ENCODE measurements at regions not wholly inside any gene's neighbourhood (a gene's known extent, or its start where the extent isn't known, plus 50 kb on each side); places are given as distances from the start of the nearest gene placed in this dataset.
"Not testable (repeated sequence)": the region's sequence is repeated elsewhere in the genome, so short reads cannot be mapped to it uniquely, and the experiment has no call there.

DNA sequence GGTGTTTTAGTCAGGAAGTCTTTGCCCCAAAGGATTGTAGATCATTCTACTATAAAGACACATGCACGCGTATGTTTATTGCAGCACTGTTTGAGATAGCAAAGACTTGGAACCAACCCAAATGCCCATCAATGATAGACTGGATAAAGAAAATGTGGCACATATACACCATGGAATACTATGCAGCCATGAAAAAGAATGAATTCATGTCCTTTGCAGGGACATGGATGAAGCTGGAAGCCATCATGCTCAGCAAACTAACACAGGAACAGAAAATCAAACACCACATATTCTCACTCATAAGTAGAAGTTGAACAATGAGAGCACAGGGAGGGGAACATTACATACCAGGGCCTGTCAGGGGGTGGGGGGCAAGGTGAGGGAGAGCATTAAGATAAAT is 340.8 kb upstream of the TENM3 start:
- not testable (repeated sequence) for DNase-seq (ENCODE audit: low spot score in 2 of 2); H3K4me3 Mint-ChIP-seq; H3K27ac Mint-ChIP-seq (ENCODE audit: low read depth)

DNA sequence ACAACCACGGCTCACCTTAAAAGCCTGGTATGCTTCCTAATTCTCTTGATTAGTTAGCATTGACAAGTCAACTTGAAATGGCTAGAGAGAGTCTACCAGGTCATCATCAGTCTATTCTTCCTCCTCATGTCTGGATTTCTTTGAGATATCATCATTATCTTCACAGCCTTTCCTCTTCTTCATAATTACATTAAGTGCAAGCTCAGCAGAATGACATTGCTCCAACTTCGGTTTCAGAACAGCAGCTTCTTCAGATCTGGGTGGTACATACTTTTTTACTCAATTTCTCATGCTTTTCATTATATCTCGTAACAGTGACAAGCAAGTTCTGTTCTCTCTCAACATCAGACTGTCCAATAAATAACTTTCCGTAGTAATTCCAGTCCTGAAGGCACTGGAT is 337.5 kb upstream of the TENM3 start:
- no peak overlapping the region for H3K27ac Mint-ChIP-seq (ENCODE audit: low read depth)
- no peaks in the 10 kb centered on the region for H3K27me3 Mint-ChIP-seq
- ATAC-seq (replicated peaks; ENCODE audit: extremely low read depth, poor library complexity, severe bottlenecking) (no peak), DNase-seq (ENCODE audit: low spot score in 2 of 2) (no peak)
- no peaks in the 10 kb centered on the region for H3K36me3 Mint-ChIP-seq (ENCODE audit: insufficient read depth)
- no peak overlapping the region for H3K4me3 Mint-ChIP-seq
- no peaks in the 10 kb centered on the region for H3K4me1 Mint-ChIP-seq
- H3K9me3 Mint-ChIP-seq: peaks cover 29% of the 10 kb centered on the region

More for the DNA sequence above, 340.8 kb upstream of the TENM3 start:
- not testable (repeated sequence) for H3K36me3 Mint-ChIP-seq (ENCODE audit: insufficient read depth); H3K27me3 Mint-ChIP-seq; H3K4me1 Mint-ChIP-seq; ATAC-seq (replicated peaks; ENCODE audit: extremely low read depth, poor library complexity, severe bottlenecking)
- peaks cover 35% of the 10 kb centered on the region for H3K9me3 Mint-ChIP-seq

DNA sequence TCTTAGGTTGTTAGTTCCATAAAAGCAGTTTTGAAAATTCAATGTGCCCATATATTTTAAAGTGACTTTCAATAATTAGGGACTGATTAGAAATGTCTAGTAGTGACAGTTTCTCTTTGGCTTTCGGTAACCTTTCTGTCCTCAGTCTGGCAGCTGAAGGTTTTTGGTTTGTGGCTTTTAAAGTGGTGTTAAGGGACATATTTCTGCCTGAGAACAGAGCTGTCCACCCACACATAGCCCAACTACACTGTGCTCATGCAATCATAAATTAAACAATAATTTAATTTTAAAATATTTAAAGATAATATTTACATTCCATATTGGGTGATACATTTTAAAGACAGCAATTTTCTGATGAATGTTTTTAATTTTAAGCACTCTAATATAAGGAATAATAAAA is 335.0 kb upstream of the TENM3 start:
- H3K27me3 Mint-ChIP-seq: no peaks in the 10 kb centered on the region
- peaks cover 36% of the 10 kb centered on the region for H3K9me3 Mint-ChIP-seq
- ATAC-seq (replicated peaks; ENCODE audit: extremely low read depth, poor library complexity, severe bottlenecking) (no peak), DNase-seq (ENCODE audit: low spot score in 2 of 2) (no peak)
- H3K27ac Mint-ChIP-seq (ENCODE audit: low read depth): no peak overlapping the region
- H3K36me3 Mint-ChIP-seq (ENCODE audit: insufficient read depth): no peaks in the 10 kb centered on the region
- H3K4me1 Mint-ChIP-seq: no peaks in the 10 kb centered on the region
- H3K4me3 Mint-ChIP-seq: no peak overlapping the region

DNA sequence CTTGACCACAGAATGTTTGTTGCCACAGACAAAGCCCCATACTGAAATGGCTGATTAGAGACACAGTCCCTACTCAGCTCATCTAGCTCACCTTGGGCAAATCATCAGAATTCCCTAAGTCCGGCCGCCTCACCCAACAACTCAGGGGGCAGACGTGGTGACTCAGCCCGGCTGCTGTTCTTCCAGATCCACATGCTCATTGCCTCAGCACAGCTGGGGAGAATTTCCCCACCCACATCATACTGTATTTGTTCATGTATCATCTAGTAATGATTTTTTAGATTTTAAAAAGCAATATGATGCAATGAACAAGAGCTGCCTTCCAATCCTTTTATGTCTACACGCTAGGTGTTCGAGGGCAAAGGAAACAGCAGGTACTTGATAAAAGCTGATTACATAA is 333.8 kb upstream of the TENM3 start:
- Mint-ChIP-seq H3K36me3 (ENCODE audit: insufficient read depth) (no peaks in the 10 kb centered on the region), H3K9me3 (peaks cover 34% of the 10 kb centered on the region), H3K27me3 (no peaks in the 10 kb centered on the region), H3K4me3 (no peak overlapping the region), H3K27ac (ENCODE audit: low read depth) (no peak overlapping the region), H3K4me1 (no peaks in the 10 kb centered on the region)
- ATAC-seq (replicated peaks; ENCODE audit: extremely low read depth, poor library complexity, severe bottlenecking) (no peak), DNase-seq (ENCODE audit: low spot score in 2 of 2) (no peak)

DNA sequence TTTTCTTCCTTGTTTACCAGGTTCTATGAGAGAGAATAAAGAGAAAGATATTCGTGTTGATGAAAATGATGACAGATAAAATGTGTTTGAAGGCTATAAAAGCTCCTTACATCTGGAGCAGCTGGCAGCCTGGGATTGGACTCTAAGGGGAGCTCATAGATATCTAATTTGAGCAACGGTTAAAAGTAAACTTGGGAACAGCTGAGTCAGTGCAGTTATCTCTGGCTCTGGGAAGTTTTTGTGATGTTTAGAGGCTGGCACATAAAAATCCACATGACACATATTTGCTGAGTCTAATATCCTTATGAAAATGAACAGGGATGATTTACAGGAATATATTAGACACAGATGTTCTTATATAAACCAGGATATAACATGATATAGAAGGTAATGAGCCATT is 331.8 kb upstream of the TENM3 start:
- no peaks in the 10 kb centered on the region for H3K4me1 Mint-ChIP-seq
- no peaks in the 10 kb centered on the region for H3K27me3 Mint-ChIP-seq
- ATAC-seq (replicated peaks; ENCODE audit: extremely low read depth, poor library complexity, severe bottlenecking) (no peak), DNase-seq (ENCODE audit: low spot score in 2 of 2) (no peak)
- peaks cover 30% of the 10 kb centered on the region for H3K9me3 Mint-ChIP-seq
- H3K27ac Mint-ChIP-seq (ENCODE audit: low read depth): no peak overlapping the region
- H3K4me3 Mint-ChIP-seq: no peak overlapping the region
- H3K36me3 Mint-ChIP-seq (ENCODE audit: insufficient read depth): no peaks in the 10 kb centered on the region

DNA sequence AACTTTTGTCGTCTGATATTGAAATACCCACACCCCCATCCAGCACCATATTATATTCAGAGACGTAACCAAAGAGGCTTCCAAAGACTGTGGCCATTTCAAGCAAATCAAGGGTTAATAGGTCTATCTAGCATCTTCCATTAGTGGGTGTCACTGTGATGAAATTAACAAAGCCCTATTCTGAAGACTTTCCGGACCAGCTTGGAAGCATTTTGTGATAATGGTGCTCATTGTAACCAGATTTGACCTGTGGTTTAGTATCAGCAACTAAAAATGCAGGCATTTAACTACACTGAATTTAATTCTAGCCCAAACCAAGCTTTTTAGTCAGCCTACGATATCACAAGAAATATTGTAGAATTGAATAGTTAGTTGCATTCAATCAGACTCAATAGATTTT is 309.7 kb upstream of the TENM3 start:
- Mint-ChIP-seq H3K4me1 (no peaks in the 10 kb centered on the region), H3K9me3 (peaks cover 29% of the 10 kb centered on the region), H3K36me3 (ENCODE audit: insufficient read depth) (peaks cover 2% of the 10 kb centered on the region), H3K4me3 (no peak overlapping the region), H3K27me3 (no peaks in the 10 kb centered on the region), H3K27ac (ENCODE audit: low read depth) (no peak overlapping the region)
- DNase-seq (ENCODE audit: low spot score in 2 of 2): no peak
- ATAC-seq (replicated peaks; ENCODE audit: extremely low read depth, poor library complexity, severe bottlenecking): no peak

DNA sequence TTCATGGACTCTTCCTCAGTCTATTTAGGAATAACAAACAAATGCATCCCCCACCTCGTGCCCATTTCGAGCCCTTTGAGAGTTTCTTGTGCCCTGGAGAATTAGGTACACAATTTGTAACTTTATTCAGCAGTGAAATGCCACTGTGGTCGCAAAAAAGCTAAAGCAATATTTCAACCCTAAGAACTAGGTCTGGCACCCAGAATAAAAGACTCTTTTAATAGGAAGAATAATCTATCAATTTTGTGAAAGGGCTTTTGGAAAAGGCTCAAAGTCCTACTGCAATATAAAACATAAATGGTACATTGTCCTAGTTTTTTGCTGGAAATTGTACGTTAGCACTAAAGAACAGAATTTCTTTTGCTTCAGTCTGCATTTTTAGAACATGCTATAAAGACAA is 304.6 kb upstream of the TENM3 start:
- DNase-seq (ENCODE audit: low spot score in 2 of 2): no peak
- no peak for ATAC-seq (replicated peaks; ENCODE audit: extremely low read depth, poor library complexity, severe bottlenecking)
- Mint-ChIP-seq H3K36me3 (ENCODE audit: insufficient read depth) (no peaks in the 10 kb centered on the region), H3K4me1 (no peaks in the 10 kb centered on the region), H3K9me3 (peaks cover 18% of the 10 kb centered on the region), H3K27ac (ENCODE audit: low read depth) (no peak overlapping the region), H3K27me3 (no peaks in the 10 kb centered on the region), H3K4me3 (no peak overlapping the region)

DNA sequence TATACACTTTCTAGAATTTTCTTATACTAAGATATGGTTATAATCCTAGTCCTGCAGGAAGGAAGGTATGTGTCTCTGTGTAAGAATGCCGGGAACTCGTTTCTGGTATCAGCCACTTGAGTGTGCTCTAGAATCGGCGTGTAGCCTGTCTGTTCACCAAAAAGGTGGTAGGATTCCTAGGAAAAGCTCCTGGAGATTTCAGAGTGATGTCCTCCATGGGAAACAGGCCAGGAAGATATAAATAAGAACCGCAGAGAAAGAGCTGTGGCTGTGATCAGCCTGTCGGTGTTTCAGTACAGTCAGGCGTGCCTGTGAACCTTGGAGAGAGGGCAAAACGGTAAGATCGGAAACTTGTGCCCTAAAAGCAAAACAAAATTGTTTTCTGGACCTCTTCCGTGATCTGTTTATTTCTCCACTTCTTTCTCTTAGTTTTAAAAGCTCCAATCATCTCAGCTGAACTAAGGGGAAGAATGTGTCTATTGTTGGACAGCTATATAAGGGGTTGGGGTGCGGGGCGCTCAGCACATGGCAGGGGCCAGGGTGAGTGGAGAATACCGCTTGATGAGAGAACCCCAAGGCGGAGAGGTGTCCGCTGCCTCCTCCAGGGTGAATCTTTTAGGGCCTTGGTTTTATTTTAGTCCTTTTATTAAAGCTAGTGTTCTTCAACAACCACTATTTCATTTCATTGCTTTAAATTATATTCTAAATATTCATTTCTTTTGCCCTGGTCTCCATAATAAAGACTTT is 303.8 kb upstream of the TENM3 start:
- ATAC-seq (replicated peaks; ENCODE audit: extremely low read depth, poor library complexity, severe bottlenecking): no peak
- Mint-ChIP-seq H3K27me3 (no peaks in the 10 kb centered on the region), H3K27ac (ENCODE audit: low read depth) (no peak overlapping the region), H3K4me1 (no peaks in the 10 kb centered on the region), H3K36me3 (ENCODE audit: insufficient read depth) (no peaks in the 10 kb centered on the region), H3K4me3 (no peak overlapping the region), H3K9me3 (peaks cover 23% of the 10 kb centered on the region)
- no peak for DNase-seq (ENCODE audit: low spot score in 2 of 2)

DNA sequence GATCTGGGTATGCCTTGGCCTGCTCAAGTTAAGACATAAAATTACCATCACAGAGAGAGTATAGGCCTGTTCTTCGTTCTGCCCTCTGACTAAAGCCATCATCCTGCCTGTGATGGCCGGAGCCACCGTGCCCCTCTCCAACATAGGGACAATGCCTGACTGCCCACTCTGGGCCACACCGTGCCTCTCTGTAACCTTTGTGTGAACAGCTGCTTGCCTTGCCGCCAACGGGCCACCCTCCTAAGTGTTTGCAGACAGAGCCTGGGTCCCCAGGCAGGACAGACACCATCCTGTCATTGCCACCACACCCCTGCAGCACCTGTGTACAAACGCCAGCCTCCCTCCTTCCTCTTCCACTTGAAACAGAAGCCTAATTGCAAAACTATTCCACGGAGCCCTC is 298.7 kb upstream of the TENM3 start:
- ATAC-seq (replicated peaks; ENCODE audit: extremely low read depth, poor library complexity, severe bottlenecking) (no peak), DNase-seq (ENCODE audit: low spot score in 2 of 2) (no peak)
- Mint-ChIP-seq H3K4me3 (no peak overlapping the region), H3K27ac (ENCODE audit: low read depth) (no peak overlapping the region), H3K36me3 (ENCODE audit: insufficient read depth) (no peaks in the 10 kb centered on the region), H3K4me1 (no peaks in the 10 kb centered on the region), H3K9me3 (peaks cover 23% of the 10 kb centered on the region), H3K27me3 (no peaks in the 10 kb centered on the region)

DNA sequence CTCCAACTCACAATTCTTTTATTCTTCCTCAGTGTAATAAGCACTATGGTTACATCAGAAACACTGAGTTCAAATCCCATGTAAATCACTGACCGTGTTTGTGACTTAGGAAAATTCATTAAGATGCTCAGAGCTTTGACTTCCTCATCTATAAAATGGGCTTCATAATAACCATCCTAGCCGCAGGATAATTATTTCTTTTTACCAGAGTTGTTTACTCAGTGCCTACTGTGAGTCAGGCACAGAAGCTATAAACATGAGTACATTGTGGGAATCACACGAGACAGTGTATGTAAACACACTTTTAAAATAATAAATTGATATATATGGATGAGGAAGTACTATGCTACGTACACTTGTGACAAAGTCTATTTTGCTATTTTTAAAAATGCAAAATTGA is 296.3 kb upstream of the TENM3 start:
- Mint-ChIP-seq H3K4me3 (no peak overlapping the region), H3K4me1 (no peaks in the 10 kb centered on the region), H3K27me3 (no peaks in the 10 kb centered on the region), H3K9me3 (peaks cover 23% of the 10 kb centered on the region), H3K27ac (ENCODE audit: low read depth) (no peak overlapping the region), H3K36me3 (ENCODE audit: insufficient read depth) (no peaks in the 10 kb centered on the region)
- ATAC-seq (replicated peaks; ENCODE audit: extremely low read depth, poor library complexity, severe bottlenecking) (no peak), DNase-seq (ENCODE audit: low spot score in 2 of 2) (no peak)

DNA sequence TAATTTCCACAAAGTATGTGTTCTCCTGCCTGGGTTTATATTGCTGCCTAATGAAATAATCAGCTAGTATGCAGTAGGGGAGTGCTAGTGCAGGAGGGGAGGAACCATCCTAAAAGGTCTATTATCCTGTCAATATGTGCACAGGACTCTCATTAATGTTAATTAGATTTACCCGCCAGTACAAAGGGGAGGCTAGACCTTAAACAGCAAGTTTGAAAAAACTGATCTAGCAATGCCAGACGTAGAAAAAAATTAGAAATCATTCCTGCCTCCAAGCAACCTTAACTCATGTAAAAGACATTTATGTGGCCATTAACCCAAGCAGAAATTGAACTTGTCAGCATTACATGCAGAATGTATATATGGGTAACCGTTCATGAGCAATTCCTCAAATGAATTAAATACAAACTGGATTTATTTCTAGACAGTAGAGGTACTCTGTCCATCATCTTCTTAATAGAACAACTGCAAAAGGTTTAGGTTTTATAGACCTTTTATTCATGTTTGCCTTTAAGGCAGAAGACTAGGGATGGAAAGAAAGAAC is 294.3 kb upstream of the TENM3 start:
- Mint-ChIP-seq H3K4me1 (no peaks in the 10 kb centered on the region), H3K9me3 (peaks cover 20% of the 10 kb centered on the region)
- DNase-seq (ENCODE audit: low spot score in 2 of 2): no peak

DNA sequence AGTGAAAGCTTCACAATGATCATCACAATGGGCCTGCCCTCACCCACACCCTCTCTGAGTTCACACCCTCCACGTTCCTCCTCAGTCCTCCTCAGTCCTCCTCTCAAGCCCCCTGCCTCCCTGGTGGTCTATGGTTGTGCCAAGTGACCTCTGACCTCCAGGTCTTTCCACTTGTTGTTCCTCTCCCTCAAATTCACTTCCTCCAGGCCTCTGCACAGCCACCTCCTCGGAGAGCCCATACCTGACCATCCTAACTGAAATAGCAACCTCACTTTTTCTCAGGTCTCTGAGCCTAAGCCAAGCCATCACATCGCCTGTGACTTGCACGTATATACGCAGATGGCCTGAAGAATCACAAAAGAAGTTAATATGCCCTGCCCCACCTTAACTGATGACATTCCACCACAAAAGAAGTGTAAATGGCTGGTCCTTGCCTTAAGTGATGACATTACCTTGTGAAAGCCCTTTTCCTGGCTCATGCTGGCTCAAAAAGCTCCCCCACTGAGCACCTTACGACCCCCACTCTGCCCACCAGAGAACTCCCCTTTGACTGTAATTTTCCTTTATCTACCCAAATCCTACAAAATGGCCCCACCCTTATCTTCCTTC is 293.4 kb upstream of the TENM3 start:
- ATAC-seq (replicated peaks; ENCODE audit: extremely low read depth, poor library complexity, severe bottlenecking): no peak
- H3K9me3 Mint-ChIP-seq: peaks cover 13% of the 10 kb centered on the region
- DNase-seq (ENCODE audit: low spot score in 2 of 2): no peak
- H3K27ac Mint-ChIP-seq (ENCODE audit: low read depth): no peak overlapping the region
- no peak overlapping the region for H3K4me3 Mint-ChIP-seq
- no peaks in the 10 kb centered on the region for H3K36me3 Mint-ChIP-seq (ENCODE audit: insufficient read depth)
- H3K27me3 Mint-ChIP-seq: no peaks in the 10 kb centered on the region
- H3K4me1 Mint-ChIP-seq: no peaks in the 10 kb centered on the region

More for the DNA sequence above, 294.3 kb upstream of the TENM3 start:
- Mint-ChIP-seq H3K27me3 (no peaks in the 10 kb centered on the region), H3K27ac (ENCODE audit: low read depth) (no peak overlapping the region), H3K36me3 (ENCODE audit: insufficient read depth) (no peaks in the 10 kb centered on the region), H3K4me3 (no peak overlapping the region)
- ATAC-seq (replicated peaks; ENCODE audit: extremely low read depth, poor library complexity, severe bottlenecking): no peak

DNA sequence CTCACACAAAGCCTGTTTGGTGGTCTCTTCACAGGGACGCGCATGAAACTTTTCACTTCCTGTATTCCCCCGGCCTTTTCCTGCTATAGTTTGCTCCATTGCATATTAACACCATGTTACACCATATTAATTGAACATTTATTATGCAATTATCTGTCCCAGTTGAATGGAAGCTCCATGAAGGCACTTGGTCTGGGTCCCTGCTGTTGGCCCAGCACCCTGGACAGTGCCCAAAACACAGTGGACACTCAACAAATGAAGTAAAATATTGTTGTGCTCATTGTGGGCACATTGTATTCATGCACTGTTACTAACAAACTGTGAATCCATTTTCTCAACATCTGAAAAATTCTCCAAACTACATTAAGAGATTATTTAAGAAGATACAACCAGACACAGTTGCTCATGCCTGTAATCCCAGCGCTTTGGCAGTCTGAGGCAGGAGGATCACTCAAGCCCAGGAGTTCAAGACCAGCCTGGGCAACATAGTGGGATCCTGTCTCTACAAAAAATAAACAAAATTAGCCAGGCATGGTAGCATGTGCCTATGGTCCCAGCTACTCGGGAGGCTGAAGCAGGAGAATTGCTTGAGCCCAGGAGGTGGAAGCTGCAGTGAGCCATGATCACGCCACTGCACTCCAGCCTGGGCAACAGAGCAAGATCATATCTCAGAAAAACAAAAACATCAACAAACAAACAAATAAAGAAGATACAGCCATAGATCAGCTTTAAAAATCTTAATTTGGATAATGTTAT is 292.7 kb upstream of the TENM3 start:
- Mint-ChIP-seq H3K4me1 (no peaks in the 10 kb centered on the region), H3K4me3 (no peak overlapping the region), H3K9me3 (peaks cover 11% of the 10 kb centered on the region), H3K27ac (ENCODE audit: low read depth) (no peak overlapping the region), H3K27me3 (no peaks in the 10 kb centered on the region), H3K36me3 (ENCODE audit: insufficient read depth) (no peaks in the 10 kb centered on the region)
- DNase-seq (ENCODE audit: low spot score in 2 of 2) (no peak), ATAC-seq (replicated peaks; ENCODE audit: extremely low read depth, poor library complexity, severe bottlenecking) (no peak)

Measured in central memory CD8-positive, alpha-beta T cell (primary cell).